ACC112 (cell line): ENCODE measurements at regions not wholly inside any gene's neighbourhood (a gene's known extent, or its start where the extent isn't known, plus 50 kb on each side); places are given as distances from the start of the nearest gene placed in this dataset.
"Not testable (repeated sequence)": the region's sequence is repeated elsewhere in the genome, so short reads cannot be mapped to it uniquely, and the experiment has no call there.

ENCODE experiments used
- H2AFZ ChIP-seq: fragments of 200-600 bp; sonication (generic); one replicate; pipeline ENCODE4 v1.6.0; 2017; ENCODE audit warnings: antibody characterized with exemption, low read length; ENCODE audit not compliant: unreplicated experiment
- H3K27ac ChIP-seq: fragments of 200-600 bp; sonication (generic); 2 replicates; pipeline ENCODE4 v1.5.1; 2014; ENCODE audit warnings: low read depth, mild to moderate bottlenecking, antibody characterized with exemption, low read length, moderate library complexity
- H3K27me3 ChIP-seq: fragments of 200-600 bp; sonication (generic); 2 replicates; pipeline ENCODE4 v1.6.1; 2014; ENCODE audit warnings: mild to moderate bottlenecking, antibody characterized with exemption, low read length, moderate library complexity, mixed read lengths; ENCODE audit not compliant: insufficient read depth
- H3K36me3 ChIP-seq: fragments of 200-600 bp; sonication (generic); 2 replicates; pipeline ENCODE4 v1.6.1; 2016; ENCODE audit warnings: mild to moderate bottlenecking, antibody characterized with exemption, low read length, moderate library complexity, mixed read lengths; ENCODE audit not compliant: insufficient read depth
- H3K4me1 ChIP-seq: fragments of 200-600 bp; sonication (generic); one replicate; pipeline ENCODE4 v1.6.1; 2016; ENCODE audit warnings: low read length, mixed read lengths; ENCODE audit not compliant: insufficient read depth, unreplicated experiment, control insufficient read depth
- H3K4me3 ChIP-seq: fragments of 200-600 bp; sonication (generic); 2 replicates; pipeline ENCODE4 v1.5.1; 2014; ENCODE audit warnings: mild to moderate bottlenecking, low read depth, low read length
- H3K79me2 ChIP-seq: fragments of 200-600 bp; sonication (generic); one replicate; pipeline ENCODE4 v1.6.0; 2016; ENCODE audit warnings: low read length; ENCODE audit not compliant: control insufficient read depth, unreplicated experiment, insufficient read depth

DNA sequence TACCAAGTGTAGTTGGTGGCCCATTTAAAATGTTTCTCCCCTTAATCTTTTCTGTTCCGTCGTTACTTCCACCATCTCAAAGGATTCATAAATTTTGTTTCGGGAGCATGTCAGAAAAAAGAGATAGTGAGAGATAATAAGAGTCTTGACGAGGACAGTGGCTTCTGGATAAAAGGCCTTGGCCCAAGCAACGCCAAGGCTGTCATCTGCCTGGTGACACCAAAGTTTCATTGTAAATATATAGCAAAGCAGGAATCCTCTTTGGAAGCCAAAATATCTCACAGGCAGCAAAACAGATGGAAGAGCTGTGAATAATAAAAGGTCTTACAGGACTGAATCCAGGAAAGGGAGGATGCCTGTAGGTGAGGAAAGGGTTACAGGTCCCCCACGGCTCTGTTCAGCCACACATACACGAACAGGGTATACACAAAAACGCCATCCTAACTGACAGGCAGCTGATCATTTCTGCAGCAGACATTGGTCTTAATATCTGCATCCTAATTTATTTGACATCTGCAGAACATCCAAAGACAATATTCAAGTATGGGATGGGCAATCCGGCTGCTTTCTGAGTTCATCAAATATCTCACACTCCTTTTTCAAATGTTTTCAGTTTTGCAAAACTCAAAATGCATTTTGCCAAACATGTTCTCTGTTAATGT is 382.8 kb downstream of the OSR1 start:
- Histone ChIP-seq H3K79me2 (no peaks in the 10 kb centered on the region), H3K4me1 (peaks cover 33% of the 10 kb centered on the region), H2AFZ (no peak overlapping the region), H3K27ac (peak overlapping the region; percentile 95), H3K36me3 (no peaks in the 10 kb centered on the region), H3K27me3 (no peaks in the 10 kb centered on the region), H3K4me3 (peak overlapping the region; percentile 68)

DNA sequence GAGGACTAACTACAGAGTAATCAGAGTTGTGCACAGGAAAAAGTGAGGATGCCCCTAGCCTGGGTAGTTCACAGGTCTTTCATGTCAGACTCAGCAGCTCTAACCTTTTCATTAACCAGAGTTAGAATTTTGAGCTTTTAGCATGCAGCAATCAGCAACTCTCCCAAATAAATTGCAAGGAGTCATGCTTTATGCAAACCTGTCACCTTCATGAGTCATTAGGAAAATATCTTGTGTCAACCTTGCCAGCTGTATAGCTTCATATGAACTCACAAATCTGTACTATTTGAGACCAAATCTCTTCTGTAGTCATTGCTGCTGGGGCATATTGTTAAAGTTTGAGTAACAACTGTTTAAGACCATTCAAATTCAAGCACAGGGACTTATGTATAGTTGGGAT is 382.3 kb upstream of the NT5C1B start:
- Histone ChIP-seq H3K4me3 (no peak overlapping the region), H3K27me3 (no peaks in the 10 kb centered on the region), H3K79me2 (no peaks in the 10 kb centered on the region), H3K27ac (no peak overlapping the region), H3K4me1 (peaks cover 21% of the 10 kb centered on the region), H3K36me3 (no peaks in the 10 kb centered on the region), H2AFZ (no peak overlapping the region)

DNA sequence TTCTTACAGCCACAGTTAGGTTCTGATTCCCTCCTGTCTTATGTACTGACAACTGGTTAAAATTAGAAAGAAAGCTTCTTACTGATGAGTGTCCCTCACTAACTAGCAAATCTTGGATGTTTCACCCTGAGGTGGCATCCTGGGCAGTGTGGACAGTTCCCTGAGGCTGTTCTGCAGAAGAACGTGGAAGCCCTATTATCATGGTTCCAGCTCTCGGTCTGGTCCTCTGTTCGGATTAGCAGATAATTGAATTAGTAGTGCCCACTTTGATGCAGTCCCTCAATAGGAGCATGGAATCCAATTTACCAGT is 381.7 kb upstream of the NT5C1B start:
- Histone ChIP-seq H3K27ac (no peak overlapping the region), H3K27me3 (no peaks in the 10 kb centered on the region)

DNA sequence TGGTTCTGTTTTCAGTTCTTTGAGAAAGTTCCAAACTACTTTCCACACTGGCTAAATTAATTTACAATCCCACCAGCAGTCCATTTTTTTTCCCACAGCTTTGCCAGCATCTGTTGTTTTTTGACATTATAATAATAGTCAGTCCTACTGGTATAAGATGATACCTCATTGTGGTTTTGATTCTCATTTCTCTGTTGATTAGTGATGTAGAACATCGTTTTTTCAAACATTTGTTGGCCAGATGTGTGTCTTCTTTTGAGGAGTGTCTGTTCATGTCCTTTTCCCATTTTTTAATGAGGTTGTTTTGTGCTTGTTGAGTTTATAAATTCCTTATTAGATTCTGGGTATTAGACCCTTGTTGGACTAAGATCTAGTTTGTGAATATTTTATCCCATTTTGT is 376.8 kb upstream of the NT5C1B start:
- no peaks in the 10 kb centered on the region for H3K27me3 ChIP-seq
- H3K27ac ChIP-seq: no peak overlapping the region
- H2AFZ ChIP-seq: no peak overlapping the region
- peaks cover under 1% of the 10 kb centered on the region for H3K4me1 ChIP-seq
- H3K79me2 ChIP-seq: no peaks in the 10 kb centered on the region
- no peak overlapping the region for H3K4me3 ChIP-seq
- no peaks in the 10 kb centered on the region for H3K36me3 ChIP-seq

More for the DNA sequence above, 381.7 kb upstream of the NT5C1B start:
- Histone ChIP-seq H3K4me3 (no peak overlapping the region), H3K4me1 (peaks cover 17% of the 10 kb centered on the region), H3K79me2 (no peaks in the 10 kb centered on the region), H2AFZ (no peak overlapping the region), H3K36me3 (no peaks in the 10 kb centered on the region)

DNA sequence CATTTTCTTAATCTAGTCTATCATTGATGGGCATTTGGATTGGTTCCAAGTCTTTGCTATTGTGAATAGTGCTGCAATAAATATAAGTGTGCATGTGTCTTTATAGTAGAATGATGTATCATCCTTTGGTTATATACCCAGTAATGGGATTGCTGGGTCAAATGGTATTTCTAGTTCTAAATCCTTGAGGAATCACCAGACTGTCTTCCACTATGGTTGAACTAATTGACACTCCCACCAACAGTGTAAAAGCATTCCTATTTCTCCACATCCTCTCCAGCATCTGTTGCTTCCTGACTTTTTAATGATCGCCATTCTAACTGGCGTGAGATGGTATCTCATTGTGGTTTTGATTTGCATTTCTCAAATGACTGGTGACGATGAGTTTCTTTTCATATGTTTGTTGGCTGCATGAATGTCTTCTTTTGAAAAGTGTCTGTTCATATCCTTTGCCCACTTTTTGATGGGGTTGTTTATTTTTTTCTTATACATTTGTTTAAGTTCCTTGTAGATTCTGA is 374.4 kb upstream of the NT5C1B start:
- not testable (repeated sequence) for H3K79me2 ChIP-seq, H3K27ac ChIP-seq, H2AFZ ChIP-seq, H3K4me3 ChIP-seq, H3K27me3 ChIP-seq, H3K36me3 ChIP-seq
- peaks cover 11% of the 10 kb centered on the region for H3K4me1 ChIP-seq

DNA sequence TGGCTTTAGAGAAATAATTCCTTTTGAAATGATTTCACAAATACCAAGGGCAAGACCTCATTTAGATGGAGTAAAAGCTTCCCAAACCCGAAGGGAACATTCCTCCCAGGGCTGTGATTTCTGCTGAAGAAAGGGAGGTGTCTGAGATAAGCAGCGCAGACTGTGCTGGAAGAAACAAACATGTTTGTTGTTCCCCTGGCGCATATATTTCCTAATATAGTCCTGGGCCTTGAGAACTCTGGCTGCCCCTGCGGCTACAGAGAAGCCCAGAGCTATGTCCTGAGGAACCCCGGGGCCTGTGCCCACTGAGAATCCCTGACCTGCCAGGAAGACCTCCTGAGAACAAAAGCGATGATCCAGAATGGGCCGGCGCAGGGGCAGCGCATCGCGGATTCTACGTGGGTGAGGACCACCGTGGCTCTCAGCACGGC is 372.6 kb upstream of the NT5C1B start:
- H3K79me2 ChIP-seq: no peaks in the 10 kb centered on the region
- no peak overlapping the region for H2AFZ ChIP-seq
- H3K36me3 ChIP-seq: no peaks in the 10 kb centered on the region
- no peak overlapping the region for H3K4me3 ChIP-seq
- peaks cover 11% of the 10 kb centered on the region for H3K4me1 ChIP-seq
- no peaks in the 10 kb centered on the region for H3K27me3 ChIP-seq
- H3K27ac ChIP-seq: no peak overlapping the region

DNA sequence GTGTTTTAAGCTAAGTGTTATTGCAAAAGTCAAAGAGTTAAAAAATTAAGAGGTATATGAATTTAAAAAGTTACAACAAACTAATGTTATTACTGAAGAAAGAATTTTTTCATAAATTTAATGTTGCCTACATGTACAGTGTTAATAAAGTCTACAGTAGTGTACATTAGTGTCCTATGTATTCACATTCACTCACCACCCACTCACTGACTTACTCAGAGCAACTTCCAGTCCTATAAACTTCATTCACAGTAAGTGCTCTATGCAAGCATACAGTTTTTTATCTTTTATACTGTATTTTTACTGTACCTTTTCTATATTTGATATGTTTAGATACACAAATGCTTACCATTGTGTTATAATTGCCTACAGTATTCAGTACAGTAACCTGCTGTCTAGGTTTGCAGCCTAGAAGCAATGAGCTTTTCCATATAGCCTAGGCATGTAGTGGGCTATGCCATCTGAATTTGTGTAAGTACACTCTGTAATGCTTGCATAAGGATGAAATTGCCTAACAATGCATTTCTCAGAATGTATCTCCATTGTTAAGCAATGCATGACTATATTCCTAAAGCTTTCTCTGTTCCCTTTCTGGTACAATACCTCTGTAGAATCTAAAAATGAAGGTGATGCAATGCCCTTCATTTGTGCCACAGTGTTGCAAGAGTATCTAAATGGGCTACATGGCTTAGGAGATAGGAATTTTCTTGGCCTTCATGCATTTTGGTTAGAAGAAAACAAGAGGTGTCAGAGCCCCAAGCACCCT is 370.8 kb upstream of the NT5C1B start:
- peaks cover 11% of the 10 kb centered on the region for H3K4me1 ChIP-seq

DNA sequence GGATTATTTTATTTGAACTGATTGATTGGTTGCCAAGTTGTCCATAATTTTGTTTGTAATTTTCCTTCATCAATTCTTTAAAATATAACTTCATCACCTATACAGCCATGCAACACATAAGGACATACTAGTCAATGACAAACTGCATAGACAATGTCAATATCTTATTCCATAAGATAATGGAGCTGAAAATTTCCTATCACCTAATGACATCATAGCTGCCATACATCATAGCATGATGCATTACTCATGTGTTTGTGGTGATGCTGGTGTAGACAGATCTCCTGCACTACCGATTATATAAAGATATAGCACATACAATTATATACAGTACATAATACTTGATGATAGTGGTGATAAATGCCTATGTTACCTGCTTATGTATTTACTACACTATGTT is 369.8 kb upstream of the NT5C1B start:
- H3K27ac ChIP-seq: no peak overlapping the region
- peaks cover 11% of the 10 kb centered on the region for H3K4me1 ChIP-seq

More for the DNA sequence above, 370.8 kb upstream of the NT5C1B start:
- H3K4me3 ChIP-seq: no peak overlapping the region
- H3K36me3 ChIP-seq: no peaks in the 10 kb centered on the region
- H2AFZ ChIP-seq: no peak overlapping the region
- no peaks in the 10 kb centered on the region for H3K27me3 ChIP-seq
- H3K79me2 ChIP-seq: no peaks in the 10 kb centered on the region
- H3K27ac ChIP-seq: peak overlapping the region; percentile 59

DNA sequence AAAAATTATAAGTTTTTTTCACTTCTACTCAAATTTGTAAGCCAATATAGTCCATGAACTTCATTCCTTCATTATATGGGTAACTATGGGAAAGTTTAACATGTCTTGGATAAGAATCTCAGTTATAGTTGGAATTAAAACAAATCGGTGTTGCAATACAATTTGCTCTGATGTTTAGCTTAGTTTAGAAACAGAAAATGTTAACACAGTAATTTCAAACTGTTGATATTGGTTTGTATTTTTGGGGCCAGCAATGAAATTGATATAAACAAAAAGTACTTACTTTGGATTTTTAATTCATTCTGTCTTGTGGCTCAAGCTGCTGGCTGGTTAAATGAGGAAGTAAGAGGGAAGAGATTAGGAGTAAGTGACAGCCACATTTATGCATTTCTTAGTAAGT is 368.5 kb upstream of the NT5C1B start:
- Histone ChIP-seq H3K27me3 (no peaks in the 10 kb centered on the region), H3K27ac (no peak overlapping the region), H3K4me1 (peaks cover 11% of the 10 kb centered on the region), H3K4me3 (no peak overlapping the region), H3K36me3 (no peaks in the 10 kb centered on the region), H2AFZ (no peak overlapping the region), H3K79me2 (no peaks in the 10 kb centered on the region)

More for the DNA sequence above, 369.8 kb upstream of the NT5C1B start:
- H2AFZ ChIP-seq: no peak overlapping the region
- no peaks in the 10 kb centered on the region for H3K27me3 ChIP-seq
- H3K79me2 ChIP-seq: no peaks in the 10 kb centered on the region
- H3K36me3 ChIP-seq: no peaks in the 10 kb centered on the region
- H3K4me3 ChIP-seq: no peak overlapping the region

DNA sequence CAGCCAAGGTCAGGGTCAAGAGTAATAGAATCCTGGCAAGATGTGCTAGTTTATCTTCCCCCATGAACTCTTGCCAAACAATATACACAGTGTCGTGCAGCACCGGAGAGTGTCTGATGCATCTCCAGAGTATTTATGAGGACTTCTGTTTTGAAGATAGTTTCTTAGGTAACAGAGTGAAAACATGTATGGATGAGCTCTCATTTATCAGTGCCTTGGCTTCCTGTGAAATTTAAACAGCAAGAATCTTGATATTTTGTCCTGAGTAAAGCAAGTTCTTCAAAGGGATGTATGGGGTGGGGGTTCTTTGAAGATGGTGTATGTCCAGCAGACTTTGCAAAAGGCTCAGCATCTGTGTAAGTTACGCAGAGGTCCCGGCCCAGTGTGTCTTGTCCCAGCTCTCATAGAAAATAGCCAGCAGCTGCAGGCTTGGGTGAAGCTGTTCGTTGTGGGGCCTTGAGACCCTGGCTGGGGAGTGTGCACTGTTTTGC is 361.0 kb upstream of the NT5C1B start:
- H3K4me1 ChIP-seq: peaks cover 16% of the 10 kb centered on the region
- no peaks in the 10 kb centered on the region for H3K79me2 ChIP-seq
- peak overlapping the region; percentile 10; the same call in 1 of the 2 replicates for H3K4me3 ChIP-seq
- H3K27me3 ChIP-seq: no peaks in the 10 kb centered on the region
- H2AFZ ChIP-seq: peak overlapping the region; percentile 76
- H3K27ac ChIP-seq: peak overlapping the region; percentile 82
- no peaks in the 10 kb centered on the region for H3K36me3 ChIP-seq

DNA sequence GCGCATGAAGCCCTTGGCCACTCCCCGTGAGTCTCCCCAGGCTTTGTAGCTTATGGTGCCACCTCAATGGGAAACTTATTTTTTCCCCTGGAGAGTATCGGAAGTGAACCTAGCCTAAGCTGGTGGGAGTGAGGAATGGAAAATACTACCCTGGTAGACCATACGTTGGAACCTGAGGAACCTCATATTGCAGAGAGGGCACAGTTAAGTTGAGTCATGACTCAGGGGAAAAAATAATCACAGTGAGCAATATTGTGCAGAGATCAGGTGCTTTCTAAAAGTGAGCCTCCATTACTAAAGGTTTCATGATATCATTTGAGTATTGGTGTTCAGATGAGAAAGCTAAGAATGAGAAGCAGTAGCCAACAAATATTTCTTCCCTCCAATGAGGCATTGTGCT is 360.5 kb upstream of the NT5C1B start:
- H3K27ac ChIP-seq: peak overlapping the region; percentile 82
- no peaks in the 10 kb centered on the region for H3K36me3 ChIP-seq
- H3K79me2 ChIP-seq: no peaks in the 10 kb centered on the region
- peak overlapping the region; percentile 34 for H2AFZ ChIP-seq
- H3K27me3 ChIP-seq: no peaks in the 10 kb centered on the region
- peak overlapping the region; percentile 10; the same call in 1 of the 2 replicates for H3K4me3 ChIP-seq
- peaks cover 16% of the 10 kb centered on the region for H3K4me1 ChIP-seq
